CD14-positive monocyte (primary cell): ENCODE measurements at regions not wholly inside any gene's neighbourhood (a gene's known extent, or its start where the extent isn't known, plus 50 kb on each side); places are given as distances from the start of the nearest gene placed in this dataset.

ENCODE experiments used
- DNase-seq, 3 donors: peaks; one replicate each; pipeline ENCODE4 v3.0.0-alpha.2; 2011 to 2022
- H2AFZ ChIP-seq: 2 replicates; pipeline ENCODE4 v1.6.0; 2012; ENCODE audit warnings: mild to moderate bottlenecking, low read depth, low read length, inconsistent platforms; ENCODE audit not compliant: insufficient read depth, poor library complexity, severe bottlenecking
- H3K27ac ChIP-seq, 2 donors: 1 replicate in 1 of 2; 2 replicates in 1 of 2; pipeline ENCODE4 v1.5.1; 2012 to 2013; ENCODE audit warnings: low read length in 2 of 2, control low read depth in 1 of 2, inconsistent platforms in 1 of 2, low read depth in 1 of 2, mild to moderate bottlenecking in 1 of 2
- H3K27me3 ChIP-seq, 2 donors: one replicate each; pipeline versions ENCODE4 v1.6.0 to v1.6.1; 2011 to 2013; ENCODE audit warnings: low read length in 2 of 2; ENCODE audit not compliant: control insufficient read depth in 2 of 2, insufficient read depth in 2 of 2
- H3K36me3 ChIP-seq, 2 donors: replicated peaks in 1 of 2; 1 replicate in 1 of 2; 2 replicates in 1 of 2; pipeline versions ENCODE4 v1.5.1 to v1.6.1; 2012 to 2013; ENCODE audit warnings: low read length in 2 of 2, control low read depth in 1 of 2, inconsistent platforms in 1 of 2, mild to moderate bottlenecking in 1 of 2; ENCODE audit not compliant: insufficient read depth in 2 of 2, control insufficient read depth in 1 of 2
- H3K4me1 ChIP-seq, 2 donors: 1 replicate in 1 of 2; 2 replicates in 1 of 2; pipeline versions ENCODE4 v1.5.1 to v1.6.1; 2012 to 2013; ENCODE audit warnings: low read length in 2 of 2, control low read depth in 1 of 2, inconsistent platforms in 1 of 2, mild to moderate bottlenecking in 1 of 2, moderate library complexity in 1 of 2; ENCODE audit not compliant: insufficient read depth in 2 of 2, control insufficient read depth in 1 of 2
- H3K4me2 ChIP-seq: replicated peaks from 2 replicates; pipeline ENCODE3; 2012; ENCODE audit warnings: low read length, moderate library complexity, mild to moderate bottlenecking; ENCODE audit not compliant: poor library complexity, severe bottlenecking; ENCODE audit errors: extremely low read depth
- H3K4me3 ChIP-seq, 3 experiments: fragments of 200-600 bp in 1 of 3; sonication (generic) in 1 of 3; replicated peaks in 1 of 3; 1 replicate in 2 of 3; 2 replicates in 1 of 3; pipeline ENCODE4 v1.5.1; 2011 to 2013; ENCODE audit warnings: low read length in 3 of 3, mild to moderate bottlenecking in 3 of 3, control low read depth in 2 of 3, low read depth in 2 of 3, inconsistent platforms in 1 of 3, moderate library complexity in 1 of 3
- H3K79me2 ChIP-seq: 2 replicates; pipeline ENCODE4 v1.6.0; 2012; ENCODE audit warnings: mild to moderate bottlenecking, control low read depth, inconsistent platforms, low read length, moderate library complexity; ENCODE audit not compliant: insufficient read depth
- H3K9ac ChIP-seq: 2 replicates; pipeline ENCODE4 v1.6.0; 2017; ENCODE audit warnings: low read length, mild to moderate bottlenecking; ENCODE audit not compliant: insufficient read depth, poor library complexity, severe bottlenecking
- H3K9me3 ChIP-seq, 2 donors: replicated peaks in 1 of 2; 1 replicate in 1 of 2; 2 replicates in 1 of 2; pipeline versions ENCODE4 v1.5.1 to v1.6.1; 2012 to 2013; ENCODE audit warnings: low read length in 2 of 2, control low read depth in 1 of 2; ENCODE audit not compliant: control insufficient read depth in 1 of 2, insufficient read depth in 1 of 2
- H4K20me1 ChIP-seq: 2 replicates; pipeline ENCODE4 v1.6.0; 2012; ENCODE audit warnings: mild to moderate bottlenecking, low read length, control low read depth, moderate library complexity; ENCODE audit not compliant: insufficient read depth
- H3K27ac Mint-ChIP-seq, 7 donors: one replicate each; pipeline ENCODE4 v1.8.0; 2020; ENCODE audit warnings: mild to moderate bottlenecking in 7 of 7, mixed read lengths in 7 of 7, moderate library complexity in 6 of 7, inconsistent platforms in 2 of 7
- H3K27me3 Mint-ChIP-seq, 3 donors: one replicate each; pipeline ENCODE4 v1.8.0; 2021 to 2022; ENCODE audit warnings: low read depth in 3 of 3, mild to moderate bottlenecking in 3 of 3, mixed read lengths in 3 of 3, moderate library complexity in 3 of 3, inconsistent platforms in 1 of 3
- H3K36me3 Mint-ChIP-seq, 2 donors: one replicate each; pipeline ENCODE4 v1.8.0; 2020; ENCODE audit warnings: mixed read lengths in 2 of 2, inconsistent platforms in 1 of 2, mild to moderate bottlenecking in 1 of 2
- H3K4me1 Mint-ChIP-seq: one replicate; pipeline ENCODE4 v1.8.0; 2020; ENCODE audit warnings: mild to moderate bottlenecking, mixed read lengths
- H3K4me3 Mint-ChIP-seq, 2 donors: one replicate each; pipeline ENCODE4 v1.8.0; 2020; ENCODE audit warnings: mild to moderate bottlenecking in 2 of 2, mixed read lengths in 2 of 2, moderate library complexity in 1 of 2
- H3K9me3 Mint-ChIP-seq, 7 donors: one replicate each; pipeline ENCODE4 v1.8.0; 2020 to 2022; ENCODE audit warnings: mixed read lengths in 7 of 7, mild to moderate bottlenecking in 6 of 7, moderate library complexity in 6 of 7, inconsistent platforms in 2 of 7
- CTCF ChIP-seq: fragments of 200-600 bp; IDR thresholded peaks from one replicate; pipeline ENCODE4 v1.8.0; 2022; ENCODE audit warnings: antibody characterized with exemption, mild to moderate bottlenecking
- WGBS: methylation state at CpG from one replicate; pipeline ENCODE4 v1.1.5; 2013; ENCODE audit warnings: missing lambda C conversion rate; ENCODE audit not compliant: insufficient coverage; 5-methylcytosine and 5-hydroxymethylcytosine counted together
- intact Hi-C, 2 donors: fragments of 100-400 bp; cut with micrococcal nuclease; formaldehyde crosslinking; loops; one replicate each; pipeline versions ENCODE4 v1.15.0 to v1.15.1; 2023

- peaks cover 0 to 5% (median 3%) of the 10 kb centered on the region in 7 donors for H3K9me3 Mint-ChIP-seq
- Histone ChIP-seq H3K4me3 (no peak overlapping the region), H3K4me1 (no peaks in the 10 kb centered on the region), H2AFZ (no peak overlapping the region), H3K36me3 (no peaks in the 10 kb centered on the region), H3K9me3 (no peaks in the 10 kb centered on the region), H3K27ac (no peak overlapping the region), H3K79me2 (no peaks in the 10 kb centered on the region), H3K4me2 (no peak overlapping the region), H3K27me3 (no peaks in the 10 kb centered on the region), H4K20me1 (no peaks in the 10 kb centered on the region), H3K9ac (no peak overlapping the region)
- H3K27ac Mint-ChIP-seq = no peak overlapping the region
- intact Hi-C loops = no loop called here
- H3K4me3 Mint-ChIP-seq = no peak overlapping the region
- peaks cover 0 to 3% (median 2%) of the 10 kb centered on the region in 3 donors for H3K27me3 Mint-ChIP-seq
- TF ChIP-seq CTCF = no peak
- DNase-seq = no peak
- no CpG with 5 or more reads among the region's 2 CpGs for WGBS
- no peaks in the 10 kb centered on the region for H3K4me1 Mint-ChIP-seq
- no peaks in the 10 kb centered on the region for H3K36me3 Mint-ChIP-seq
Observed at GRCh38 chr3:148433665-148434064, 264.0 kb upstream of the AGTR1 start.

DNA sequence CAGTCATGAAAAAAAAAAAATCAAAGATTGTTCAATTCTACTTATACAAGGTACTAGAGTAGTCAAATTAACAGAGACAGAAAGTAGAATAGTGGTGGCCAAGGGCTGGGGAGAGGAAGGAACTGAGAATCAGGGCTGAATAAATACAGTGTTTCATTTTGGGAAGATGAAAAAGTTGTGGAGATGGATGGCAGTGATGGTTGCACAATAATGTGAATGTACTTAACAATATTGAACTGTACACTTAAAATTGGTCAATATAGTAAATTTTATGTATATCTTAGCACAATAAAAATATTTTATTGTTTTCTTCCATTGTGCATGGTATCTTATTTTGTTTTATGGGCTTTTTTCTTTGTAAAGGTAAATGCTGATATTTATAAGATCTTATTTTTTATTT is 262.2 kb upstream of the AGTR1 start:
- H3K27ac ChIP-seq = no peak overlapping the region
- Mint-ChIP-seq H3K4me1 (no peaks in the 10 kb centered on the region), H3K4me3 (no peak overlapping the region)

More for the DNA sequence above, 262.2 kb upstream of the AGTR1 start:
- Mint-ChIP-seq H3K36me3 (no peaks in the 10 kb centered on the region), H3K27ac (no peak overlapping the region), H3K9me3 (peaks cover 0 to 5% (median 3%) of the 10 kb centered on the region in 7 donors), H3K27me3 (peaks cover 0 to 3% (median 2%) of the 10 kb centered on the region in 3 donors)
- Histone ChIP-seq H3K4me3 (no peak overlapping the region), H3K79me2 (no peaks in the 10 kb centered on the region), H3K36me3 (no peaks in the 10 kb centered on the region), H2AFZ (no peak overlapping the region), H3K9ac (no peak overlapping the region), H3K4me2 (no peak overlapping the region), H4K20me1 (no peaks in the 10 kb centered on the region), H3K9me3 (no peaks in the 10 kb centered on the region), H3K27me3 (no peaks in the 10 kb centered on the region), H3K4me1 (no peaks in the 10 kb centered on the region)
- intact Hi-C loops = no loop called here
- DNase-seq = no peak
- no peak for TF ChIP-seq CTCF
